Kasumi-1 (cell line): ENCODE measurements at regions not wholly inside any gene's neighbourhood (a gene's known extent, or its start where the extent isn't known, plus 50 kb on each side); places are given as distances from the start of the nearest gene placed in this dataset.

Experiments used
- DNase-seq, 2 experiments: peaks; one replicate each; lab custom pipeline; 2025; lab: John Stamatoyannopoulos, UW

GRCh38 chr21:14869984-14870852 lies 194.6 kb downstream of the NRIP1 start:
- DNase-seq: peak in 1 of 2 experiments; percentile 15

DNA sequence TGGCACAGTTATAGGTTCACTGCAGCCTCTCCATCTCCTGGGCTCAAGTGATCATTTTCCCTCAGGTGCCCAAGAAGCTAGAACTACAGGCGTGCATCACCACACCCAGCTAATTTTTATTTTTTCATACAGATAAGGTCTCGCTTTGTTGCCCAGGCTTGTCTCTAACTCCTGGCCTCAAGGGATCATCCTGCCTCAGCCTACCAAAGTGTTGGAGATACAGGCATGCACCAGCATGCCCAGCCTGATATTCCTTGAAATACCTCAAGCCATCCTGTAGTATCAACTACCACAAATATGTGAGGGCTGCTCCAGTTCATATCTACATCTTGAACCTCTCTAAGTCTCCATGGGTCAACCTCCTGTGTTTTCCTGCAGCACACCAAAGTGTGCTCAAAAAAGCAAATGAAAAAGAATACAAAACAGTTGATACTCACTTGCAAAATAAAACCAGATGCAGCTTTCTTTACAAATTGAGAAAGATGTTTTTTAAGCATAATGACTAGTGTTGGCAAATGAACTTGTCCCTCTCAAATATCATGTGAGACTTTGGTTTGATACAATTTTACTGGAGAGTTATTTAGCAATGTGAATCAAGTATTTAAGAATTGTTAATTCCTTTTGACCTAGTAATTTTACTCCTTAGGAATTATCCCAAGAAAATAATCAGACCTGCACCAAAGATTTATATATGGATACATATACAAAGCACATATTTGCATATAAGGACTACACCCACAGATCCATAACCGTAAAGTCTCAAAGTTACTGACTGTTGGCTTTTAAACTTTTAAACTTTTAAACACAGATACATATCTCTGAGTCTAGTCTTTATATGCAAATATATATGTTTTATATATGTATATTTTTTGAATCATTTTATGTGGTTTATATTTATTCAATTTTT lies 197.7 kb downstream of the NRIP1 start:
- no peak for DNase-seq

DNA sequence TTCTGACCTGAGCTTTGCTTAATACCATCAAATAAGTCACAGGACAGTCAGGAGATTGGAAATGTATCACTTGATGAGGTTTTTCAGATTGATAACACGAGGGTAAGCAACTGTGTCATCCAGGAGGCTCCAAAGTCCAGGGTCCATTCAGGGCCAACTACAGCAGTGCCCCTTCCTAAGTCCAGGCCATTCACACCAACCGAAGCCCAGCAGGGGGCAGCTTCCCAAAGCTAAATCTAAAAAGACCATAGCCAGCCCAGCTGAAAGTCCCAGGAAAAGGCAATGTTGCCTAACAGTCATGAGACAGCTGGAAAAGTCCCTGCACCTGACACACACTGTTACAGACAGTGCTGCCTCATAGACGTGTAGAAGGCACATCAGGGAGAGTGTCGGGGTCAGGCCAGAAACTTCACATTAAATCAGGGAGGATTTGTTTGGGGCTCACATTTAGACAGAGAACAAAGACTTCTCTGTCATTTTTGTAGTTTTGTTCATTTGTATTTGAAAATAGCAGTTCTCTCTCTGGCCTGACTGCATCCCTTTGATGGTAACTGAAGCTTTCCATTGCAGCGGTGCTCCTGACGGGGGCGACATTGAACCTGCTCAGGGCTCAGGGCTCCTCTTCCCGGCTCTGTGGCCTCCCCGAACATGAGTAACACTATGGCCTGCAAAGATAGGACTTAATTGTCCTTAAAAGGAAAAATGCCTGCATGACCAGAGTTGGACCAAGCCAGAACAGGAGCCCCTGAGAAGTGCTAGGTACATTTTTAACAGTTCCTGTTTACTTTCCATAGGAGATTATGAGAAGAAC lies 200.4 kb downstream of the NRIP1 start:
- peak; percentile 56 to 80 for DNase-seq

DNA sequence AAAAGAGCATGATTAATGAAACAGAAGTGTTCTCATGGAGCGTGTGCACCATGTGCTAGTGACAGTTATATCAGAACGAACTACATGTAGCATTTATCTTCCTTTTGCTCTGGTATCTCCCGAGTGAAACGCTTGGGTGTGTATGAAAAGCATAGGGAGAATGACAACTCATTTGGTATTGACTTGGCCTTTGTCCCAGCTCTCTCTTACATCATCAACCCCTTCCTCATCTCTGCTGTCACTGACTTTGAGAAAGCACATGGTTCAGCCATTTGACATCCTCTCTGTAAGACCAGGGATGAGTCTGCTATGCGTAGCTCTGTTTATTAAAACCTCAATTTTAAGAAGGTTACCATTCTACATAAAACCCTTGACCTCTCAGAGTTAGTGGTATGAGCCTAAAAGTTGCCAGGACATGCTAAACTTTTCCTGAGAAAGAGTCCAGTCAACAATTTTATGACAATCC lies 201.0 kb downstream of the NRIP1 start:
- no peak for DNase-seq

DNA sequence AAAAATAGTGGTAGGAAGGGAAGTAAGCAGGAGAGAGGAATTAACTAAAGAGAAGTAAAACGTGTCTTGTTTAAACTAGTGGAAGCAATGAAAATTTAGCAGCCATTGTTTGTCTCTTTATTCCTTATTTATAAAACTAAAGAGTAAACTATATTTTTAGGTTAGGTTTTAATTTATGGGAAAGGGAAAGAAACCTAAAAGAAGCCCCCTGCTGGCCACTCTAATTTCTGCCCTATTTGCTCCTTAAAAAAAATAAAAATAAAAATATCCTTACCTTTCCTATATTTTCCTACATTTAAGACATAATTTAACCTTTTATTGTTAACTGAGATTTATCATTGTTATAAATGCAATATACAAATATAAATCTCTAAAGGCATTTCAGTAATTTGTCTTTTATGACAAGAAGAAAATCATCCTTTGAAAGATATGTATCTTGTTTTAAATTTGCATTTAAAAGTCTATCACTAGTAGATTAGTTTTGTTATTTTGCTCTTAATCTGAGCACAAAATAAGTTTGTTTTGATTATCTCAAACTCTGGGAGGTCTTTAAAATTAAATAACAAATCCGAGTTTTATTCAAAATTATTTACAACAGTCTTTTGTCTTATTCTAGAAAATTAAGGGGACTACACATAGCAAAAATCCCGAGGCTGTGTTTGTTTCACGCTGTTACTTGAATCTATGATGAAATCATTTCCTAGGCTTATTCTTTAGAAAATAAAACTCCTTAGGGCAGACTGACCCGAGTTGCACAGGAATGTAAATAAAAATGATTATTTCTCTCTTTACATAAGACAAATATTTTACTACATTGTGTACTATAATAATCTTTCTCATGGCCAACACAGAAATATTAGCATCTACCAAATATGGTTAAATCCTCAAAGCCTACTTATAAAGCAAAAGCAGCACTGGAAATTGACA lies 201.7 kb downstream of the NRIP1 start:
- DNase-seq: peak; percentile 41 to 66

DNA sequence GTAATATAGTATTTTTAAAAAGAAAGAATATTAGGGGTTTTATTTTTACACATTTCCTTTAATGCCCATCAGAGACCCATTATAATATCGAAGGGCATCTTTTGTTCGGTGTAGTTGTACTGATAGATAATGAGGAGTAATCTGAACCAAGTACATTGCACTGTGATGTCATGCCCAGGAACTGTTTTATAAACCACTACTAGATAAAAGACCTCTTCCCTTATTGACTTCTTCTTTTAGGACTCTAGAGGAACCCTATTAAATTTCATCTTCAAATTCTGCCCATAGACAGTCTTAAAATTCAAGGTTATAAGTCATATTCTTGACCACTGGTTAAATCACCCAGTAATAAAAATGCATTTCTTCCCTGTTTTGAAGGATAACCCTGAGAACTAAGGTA lies 206.5 kb downstream of the NRIP1 start:
- DNase-seq: peak in 1 of 2 experiments; percentile 3

DNA sequence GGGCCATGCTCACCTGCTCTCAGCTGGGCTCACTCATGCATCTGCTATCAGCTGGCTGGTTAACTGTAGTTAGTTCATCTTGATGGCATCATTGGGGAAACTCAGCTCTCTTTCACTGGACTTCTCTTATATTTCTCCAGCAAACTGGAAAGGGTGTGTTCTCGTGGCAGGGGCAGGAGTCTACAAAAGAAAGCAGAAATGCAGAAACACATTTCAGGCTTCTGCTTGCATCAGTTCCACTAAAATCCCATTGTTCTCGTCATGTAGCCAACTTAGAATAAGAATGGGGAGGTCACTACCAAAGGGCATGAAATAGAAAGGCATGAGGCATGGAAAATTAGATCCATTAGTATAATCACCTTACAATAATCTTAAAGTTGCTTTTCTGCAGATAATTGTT lies 207.3 kb downstream of the NRIP1 start:
- no peak for DNase-seq

DNA sequence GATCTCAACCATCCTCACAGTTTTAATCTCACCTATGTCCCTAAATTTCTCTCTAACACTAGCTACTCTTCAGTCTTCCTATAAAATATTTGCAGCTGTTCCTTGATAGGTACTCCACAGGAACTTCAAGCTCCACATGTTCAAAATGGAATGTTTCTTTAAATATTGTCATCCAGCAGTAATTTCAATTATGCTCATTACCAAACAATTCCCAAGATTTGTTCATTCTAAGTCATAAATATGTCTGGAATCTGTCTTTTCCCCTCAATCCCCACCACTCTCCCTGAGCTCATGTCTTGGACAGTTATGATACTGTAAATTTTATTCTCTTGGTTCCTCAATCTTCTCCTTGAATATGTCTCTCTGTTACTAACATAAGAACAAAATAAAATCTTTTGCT lies 214.4 kb downstream of the NRIP1 start:
- no peak for DNase-seq

DNA sequence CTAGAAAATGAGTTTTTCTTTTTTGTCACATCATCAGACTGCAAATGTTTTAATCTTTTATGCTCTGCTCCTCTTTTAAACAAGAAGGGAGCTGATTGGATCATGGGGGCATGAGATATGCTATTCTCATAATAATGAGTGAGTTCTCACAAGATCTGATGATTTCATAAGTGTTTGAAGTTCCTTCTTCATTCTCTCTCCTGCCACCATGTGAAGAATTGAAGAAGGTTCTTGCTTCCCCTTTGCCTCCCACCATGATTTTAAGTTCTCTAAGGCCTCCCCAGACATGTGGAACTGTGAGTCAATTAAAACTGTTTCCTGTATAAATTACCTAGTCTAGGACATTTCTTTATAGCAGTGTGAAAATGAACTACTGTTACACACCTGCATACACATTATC lies 218.2 kb downstream of the NRIP1 start:
- peak in 1 of 2 experiments; percentile 5 for DNase-seq

DNA sequence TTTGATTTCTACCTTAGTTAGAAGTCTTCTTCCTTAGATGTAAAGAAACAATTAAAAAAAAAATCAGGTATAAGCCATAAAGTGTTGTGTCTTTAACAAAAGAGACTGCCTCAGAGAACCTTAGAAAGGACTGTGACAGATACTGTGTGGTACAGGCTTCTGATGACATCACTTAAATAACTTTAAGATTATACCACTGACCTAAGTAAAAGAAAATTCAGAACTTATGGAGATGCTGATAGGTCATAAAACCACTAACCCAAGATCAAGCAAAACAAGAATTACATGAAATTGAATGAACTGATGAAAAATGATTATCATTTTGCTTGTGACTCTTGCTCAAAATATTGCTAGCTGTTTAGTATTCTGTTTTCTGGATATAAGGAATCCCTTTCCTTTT lies 220.8 kb downstream of the NRIP1 start:
- DNase-seq: no peak

DNA sequence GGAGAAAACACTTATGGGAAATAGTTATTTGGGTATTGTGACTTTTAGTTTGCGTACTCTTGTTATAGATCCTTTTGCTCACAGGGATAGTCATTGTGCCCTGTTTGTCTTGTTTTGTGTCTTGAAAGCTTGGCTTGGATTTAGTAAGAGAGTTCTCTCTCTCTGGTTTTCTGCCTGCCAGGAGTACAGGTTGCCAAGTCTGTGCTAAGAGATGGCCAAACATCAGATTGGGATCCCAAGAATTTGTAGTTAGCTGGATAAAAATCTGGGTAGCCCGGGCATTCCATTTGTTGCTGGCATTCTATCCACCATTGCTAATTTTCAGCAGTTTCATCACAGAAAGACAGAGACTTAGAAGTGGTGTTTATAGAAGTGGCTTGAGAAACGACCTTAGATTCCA lies 222.2 kb downstream of the NRIP1 start:
- DNase-seq: no peak

DNA sequence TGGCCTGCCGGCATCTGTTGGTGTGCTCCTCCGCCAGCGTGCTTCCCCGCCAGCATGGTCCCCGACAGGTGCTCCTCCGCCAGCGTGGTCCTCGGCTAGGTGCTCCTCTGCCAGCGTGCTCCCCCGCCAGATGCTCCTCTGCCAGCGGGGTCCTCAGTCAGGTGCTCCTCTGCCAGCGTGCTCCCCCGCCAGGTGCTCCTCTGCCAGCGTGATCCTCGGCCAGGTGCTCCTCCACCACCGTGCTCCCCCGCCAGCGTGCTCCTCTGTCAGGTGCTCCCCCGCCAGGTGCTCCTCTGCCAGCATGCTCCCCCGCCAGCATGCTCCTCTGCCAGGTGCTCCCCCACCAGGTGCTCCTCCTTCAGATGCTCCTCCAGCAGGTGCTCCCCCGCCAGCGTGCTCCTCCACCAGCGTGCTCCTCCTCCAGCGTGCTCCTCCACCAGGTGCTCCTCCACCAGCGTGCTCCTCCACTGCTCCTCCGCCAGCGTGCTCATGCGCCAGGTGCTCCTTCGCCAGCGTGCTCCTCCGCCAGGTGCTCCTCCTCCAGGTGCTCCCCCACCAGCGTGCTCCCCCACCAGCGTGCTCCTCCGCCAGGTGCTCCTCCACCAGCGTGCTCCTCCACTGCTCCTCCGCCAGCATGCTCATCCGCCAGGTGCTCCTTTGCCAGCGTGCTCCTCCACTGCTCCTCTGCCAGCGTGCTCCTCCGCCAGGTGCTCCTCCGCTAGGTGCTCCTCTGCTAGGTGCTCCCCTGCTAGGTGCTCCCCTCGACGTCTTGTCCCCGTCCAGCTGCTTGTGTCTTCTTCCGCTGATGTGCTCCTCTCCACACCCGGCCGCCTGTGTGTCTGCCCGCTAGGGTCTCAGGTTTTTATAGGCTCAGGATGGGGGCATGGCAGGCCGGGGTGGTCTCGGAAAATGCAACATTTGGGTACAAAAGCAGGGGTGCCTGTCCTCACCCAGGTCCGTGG lies 223.0 kb downstream of the NRIP1 start:
- no peak for DNase-seq

GRCh38 chr21:14838400-14838799 lies 226.4 kb downstream of the NRIP1 start:
- no peak for DNase-seq

- DNase-seq: no peak
Observed at GRCh38 chr21:14836950-14837349, 227.8 kb downstream of the NRIP1 start.

DNA sequence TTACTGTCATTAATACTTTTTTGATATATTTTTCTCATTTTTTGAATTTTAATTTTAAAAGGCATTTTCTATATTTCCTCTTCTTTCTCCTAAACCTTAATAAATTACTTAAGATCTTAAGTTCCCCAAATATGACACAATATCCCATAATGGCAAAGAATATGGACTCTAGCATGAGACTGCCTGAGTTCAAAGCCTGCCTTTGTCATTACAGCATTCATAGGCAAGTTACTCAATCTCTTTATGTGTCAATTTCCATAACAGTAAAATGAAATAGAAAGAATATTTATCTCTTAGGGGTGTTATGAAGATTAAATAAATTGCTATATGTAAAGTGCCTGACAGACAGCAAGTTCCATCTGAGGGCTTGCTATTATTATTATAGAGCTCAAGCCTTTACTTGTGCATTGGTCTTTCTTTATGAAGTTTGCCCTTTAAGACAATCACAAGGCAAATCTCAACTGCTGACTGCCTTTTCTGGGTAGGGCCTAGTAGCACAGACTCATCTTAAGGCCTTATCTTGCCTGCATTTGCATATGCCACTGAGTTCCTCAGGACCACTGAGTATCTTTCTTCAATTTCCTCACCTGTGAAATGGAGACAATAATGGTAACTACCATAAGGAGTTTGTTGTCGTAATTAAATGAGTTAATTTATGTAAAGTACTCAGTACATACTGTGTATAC lies 231.0 kb downstream of the NRIP1 start:
- DNase-seq: no peak

GRCh38 chr21:14833241-14833640 lies 231.6 kb downstream of the NRIP1 start:
- no peak for DNase-seq

GRCh38 chr21:14830307-14830706 lies 234.5 kb downstream of the NRIP1 start:
- no peak for DNase-seq

DNA sequence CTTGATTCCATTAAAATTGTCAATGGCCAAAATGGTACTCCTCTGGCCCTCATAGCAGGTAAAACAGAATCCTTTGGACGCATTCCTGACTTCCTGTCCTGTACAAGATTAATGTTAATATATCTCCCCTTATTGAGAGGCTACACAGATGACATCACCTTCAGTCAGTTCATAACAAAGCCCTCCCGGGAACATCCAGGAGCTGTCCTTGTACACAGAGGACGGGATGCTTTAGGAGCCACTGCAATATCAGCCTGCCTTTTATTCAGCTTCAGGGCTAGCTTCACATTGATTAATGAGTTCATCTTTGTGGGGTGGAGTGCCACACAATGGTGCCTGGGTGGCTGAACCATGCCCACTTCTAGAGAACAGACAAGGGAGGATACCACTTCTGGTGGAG lies 235.1 kb downstream of the NRIP1 start:
- no peak for DNase-seq

DNA sequence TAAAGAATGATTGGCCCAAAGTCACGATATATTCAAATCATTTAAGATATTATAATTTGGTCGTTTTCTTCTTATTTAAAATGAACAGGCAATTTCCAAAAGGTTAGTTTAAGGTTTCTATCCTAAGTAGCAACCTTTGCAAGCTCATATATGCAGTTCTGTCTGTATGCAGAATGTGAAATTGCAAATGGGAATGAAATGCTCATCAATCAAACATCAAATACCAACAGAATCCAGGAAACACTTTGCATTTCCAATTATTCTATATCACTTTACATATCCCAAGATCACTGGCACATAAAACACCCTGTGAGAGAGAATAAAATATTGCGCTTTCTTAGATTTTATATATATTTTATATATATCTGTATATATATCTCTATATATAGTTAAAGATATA lies 237.3 kb downstream of the NRIP1 start:
- no peak for DNase-seq
